Vagina (tissue), 2 donors: ENCODE measurements at regions not wholly inside any gene's neighbourhood (a gene's known extent, or its start where the extent isn't known, plus 50 kb on each side); places are given as distances from the start of the nearest gene placed in this dataset.

ENCODE experiments used
- DNase-seq, 2 donors: peaks; one replicate each; pipeline ENCODE4 v3.0.0-alpha.2; 2017; ENCODE audit errors: extremely low spot score in 2 of 2
- H3K27ac ChIP-seq: fragments of 200-600 bp; sonication (generic); one replicate; pipeline ENCODE4 v1.5.1; 2019
- H3K27me3 ChIP-seq: fragments of 200-600 bp; sonication (generic); one replicate; pipeline ENCODE4 v1.5.1; 2019
- H3K36me3 ChIP-seq, 2 donors: fragments of 200-600 bp; sonication (generic); one replicate each; pipeline ENCODE4 v1.5.1; 2017 to 2019
- H3K4me1 ChIP-seq: fragments of 200-600 bp; sonication (generic); one replicate; pipeline ENCODE4 v1.5.1; 2019
- H3K4me3 ChIP-seq, 2 donors: fragments of 200-600 bp; sonication (generic); 1 replicate in 1 of 2; 2 replicates in 1 of 2; pipeline ENCODE4 v1.5.1; 2016 to 2019
- H3K9me3 ChIP-seq: fragments of 200-600 bp; sonication (generic); one replicate; pipeline ENCODE4 v1.5.1; 2019
- POLR2A ChIP-seq, 2 donors: fragments of 450-650 bp; IDR thresholded peaks; one replicate each; pipeline ENCODE4 v1.6.1; 2017; ENCODE audit warnings: antibody characterized with exemption in 2 of 2, mild to moderate bottlenecking in 2 of 2, moderate library complexity in 2 of 2
- POLR2AphosphoS5 ChIP-seq, 2 donors: sonication (generic); formaldehyde crosslinking; IDR thresholded peaks; one replicate each; pipeline ENCODE4 v1.9.0; 2017; ENCODE audit warnings: antibody characterized with exemption in 2 of 2, mild to moderate bottlenecking in 2 of 2, low read depth in 1 of 2; ENCODE audit not compliant: insufficient read depth in 1 of 2
- intact Hi-C: fragments of 100-400 bp; cut with DNase I; formaldehyde crosslinking; loops from one replicate; pipeline ENCODE4 v1.15.1; 2023
- TF ChIP-seq, protein P1 (sequence below), 3 experiments: fragments of 450-650 bp in 2 of 3; fragments of 200-600 bp in 1 of 3; sonication (generic) in 1 of 3; IDR thresholded peaks; one replicate each; pipeline ENCODE4 v1.5.1; 2017 to 2019; ENCODE audit warnings: antibody characterized with exemption in 3 of 3, mild to moderate bottlenecking in 2 of 3, moderate library complexity in 2 of 3

DNA sequence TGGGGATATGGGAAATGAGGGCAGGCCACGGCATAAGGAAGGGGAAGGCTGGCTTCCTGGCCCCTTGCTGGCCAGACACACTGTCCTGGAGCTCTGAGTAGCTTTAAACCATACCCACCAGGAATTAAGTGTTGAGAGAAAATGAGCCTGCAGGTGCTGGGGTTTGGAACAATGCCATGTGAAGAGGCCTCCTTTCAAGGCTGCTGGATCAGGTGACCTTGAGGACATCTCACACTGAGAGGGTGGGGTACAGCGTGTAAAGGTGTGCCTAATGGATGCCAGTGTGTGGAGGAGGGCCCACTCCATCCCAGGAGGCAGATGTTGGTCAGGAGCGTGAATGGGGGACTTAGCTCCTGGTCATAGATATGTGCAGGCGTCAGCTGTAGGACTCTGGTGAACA lies 74.8 kb upstream of the MLN start:
- intact Hi-C loops, result no loop called here

DNA sequence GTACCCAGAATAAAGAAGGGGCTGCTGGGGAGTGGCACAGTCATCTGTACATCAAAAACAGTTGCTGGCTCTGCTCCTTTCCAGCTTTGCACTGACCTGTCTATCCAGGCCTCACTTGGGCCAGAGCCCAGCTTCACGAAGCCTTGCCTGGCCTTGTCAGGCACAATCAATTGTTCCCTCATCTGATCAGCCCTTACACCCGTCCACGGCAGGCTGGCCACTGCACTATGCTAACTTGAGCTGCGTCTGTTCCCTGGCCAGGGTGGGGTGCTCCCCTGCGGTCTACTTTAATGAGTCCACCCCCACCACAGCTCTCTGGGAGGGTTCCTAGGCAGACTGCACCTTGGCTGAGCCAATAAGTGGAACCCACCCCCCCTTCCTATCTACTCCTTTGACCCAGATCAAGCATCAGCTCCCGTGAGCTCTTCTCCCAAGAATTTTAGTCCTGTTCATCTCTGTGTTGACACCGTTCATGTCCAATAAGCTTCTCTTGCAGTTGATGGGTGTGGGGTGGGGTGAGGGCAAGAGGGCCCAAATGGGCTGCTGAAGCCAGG lies 74.3 kb upstream of the MLN start:
- Histone ChIP-seq H3K27ac (no peak overlapping the region), H3K4me3 (no peak overlapping the region), H3K36me3 (no peaks in the 10 kb centered on the region), H3K9me3 (no peaks in the 10 kb centered on the region), H3K4me1 (no peaks in the 10 kb centered on the region), H3K27me3 (no peaks in the 10 kb centered on the region)
- TF ChIP-seq POLR2A (IDR thresholded peaks at IDR 0.05) (no peak), POLR2AphosphoS5 (IDR thresholded peaks at IDR 0.05; ENCODE audit: insufficient read depth in 1 of 2, low read depth in 1 of 2) (no peak)
- TF ChIP-seq, protein P1, sequence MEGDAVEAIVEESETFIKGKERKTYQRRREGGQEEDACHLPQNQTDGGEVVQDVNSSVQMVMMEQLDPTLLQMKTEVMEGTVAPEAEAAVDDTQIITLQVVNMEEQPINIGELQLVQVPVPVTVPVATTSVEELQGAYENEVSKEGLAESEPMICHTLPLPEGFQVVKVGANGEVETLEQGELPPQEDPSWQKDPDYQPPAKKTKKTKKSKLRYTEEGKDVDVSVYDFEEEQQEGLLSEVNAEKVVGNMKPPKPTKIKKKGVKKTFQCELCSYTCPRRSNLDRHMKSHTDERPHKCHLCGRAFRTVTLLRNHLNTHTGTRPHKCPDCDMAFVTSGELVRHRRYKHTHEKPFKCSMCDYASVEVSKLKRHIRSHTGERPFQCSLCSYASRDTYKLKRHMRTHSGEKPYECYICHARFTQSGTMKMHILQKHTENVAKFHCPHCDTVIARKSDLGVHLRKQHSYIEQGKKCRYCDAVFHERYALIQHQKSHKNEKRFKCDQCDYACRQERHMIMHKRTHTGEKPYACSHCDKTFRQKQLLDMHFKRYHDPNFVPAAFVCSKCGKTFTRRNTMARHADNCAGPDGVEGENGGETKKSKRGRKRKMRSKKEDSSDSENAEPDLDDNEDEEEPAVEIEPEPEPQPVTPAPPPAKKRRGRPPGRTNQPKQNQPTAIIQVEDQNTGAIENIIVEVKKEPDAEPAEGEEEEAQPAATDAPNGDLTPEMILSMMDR (IDR thresholded peaks at IDR 0.05), result no peak
- no peak for DNase-seq
- intact Hi-C loops, result no loop called here

More for the DNA sequence above, 74.8 kb upstream of the MLN start:
- Histone ChIP-seq H3K36me3 (no peaks in the 10 kb centered on the region), H3K4me3 (no peak overlapping the region), H3K4me1 (no peaks in the 10 kb centered on the region), H3K27me3 (no peaks in the 10 kb centered on the region), H3K9me3 (no peaks in the 10 kb centered on the region), H3K27ac (no peak overlapping the region)
- no peak for DNase-seq
- TF ChIP-seq POLR2AphosphoS5 (IDR thresholded peaks at IDR 0.05; ENCODE audit: insufficient read depth in 1 of 2, low read depth in 1 of 2), result no peak
- TF ChIP-seq, protein P1 (IDR thresholded peaks at IDR 0.05), result no peak
- TF ChIP-seq POLR2A (IDR thresholded peaks at IDR 0.05), result no peak

DNA sequence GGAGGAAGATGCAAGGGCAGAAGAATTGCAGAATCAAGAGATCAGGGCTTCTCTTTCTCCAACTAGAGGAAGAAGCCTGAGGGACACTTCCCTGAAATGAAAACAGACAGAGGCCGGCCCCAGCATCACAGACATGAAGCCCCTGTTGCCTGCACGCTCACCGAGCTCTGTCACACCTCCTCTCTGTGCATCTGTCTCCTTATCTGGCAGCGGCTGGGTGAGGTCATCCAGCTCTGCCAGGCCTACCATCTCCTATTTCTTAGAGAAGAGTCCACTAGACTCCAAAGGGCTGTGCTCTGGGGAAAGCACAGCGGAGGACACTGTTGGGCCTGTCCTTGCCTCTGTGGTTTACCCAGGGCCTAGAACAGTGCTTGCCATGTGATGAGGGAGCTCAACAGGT lies 71.9 kb upstream of the MLN start:
- no peaks in the 10 kb centered on the region for H3K9me3 ChIP-seq
- TF ChIP-seq POLR2AphosphoS5 (IDR thresholded peaks at IDR 0.05; ENCODE audit: insufficient read depth in 1 of 2, low read depth in 1 of 2) (no peak), POLR2A (IDR thresholded peaks at IDR 0.05) (no peak)
- TF ChIP-seq, protein P1 (IDR thresholded peaks at IDR 0.05), result no peak
- no peak for DNase-seq
- no peaks in the 10 kb centered on the region for H3K36me3 ChIP-seq
- H3K27me3 ChIP-seq, result no peaks in the 10 kb centered on the region
- no peak overlapping the region for H3K4me3 ChIP-seq
- no peak overlapping the region for H3K27ac ChIP-seq
- intact Hi-C loops, result no loop called here
- H3K4me1 ChIP-seq, result no peaks in the 10 kb centered on the region

DNA sequence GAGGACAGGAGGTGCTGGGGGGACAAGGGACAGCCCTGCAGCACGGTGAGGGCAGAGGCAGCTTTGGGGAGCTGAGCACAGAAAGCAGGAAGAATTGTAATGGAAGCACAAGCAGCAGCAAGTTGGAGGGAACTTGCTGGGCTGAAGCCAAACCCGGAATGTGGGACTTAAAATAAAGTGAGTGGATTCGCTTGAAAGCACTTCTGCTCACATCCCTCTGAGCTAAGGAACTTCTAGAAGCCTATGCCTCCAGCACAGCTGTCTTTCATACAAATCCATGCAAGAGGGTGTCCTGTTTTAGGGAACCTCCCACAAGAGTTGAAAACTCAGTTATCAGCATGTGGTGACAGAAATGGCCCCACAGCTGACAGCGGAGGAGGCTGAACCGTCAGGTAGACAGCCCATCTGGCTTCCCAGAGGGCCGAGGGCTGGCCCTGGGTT lies 71.4 kb upstream of the MLN start:
- TF ChIP-seq POLR2A (IDR thresholded peaks at IDR 0.05) (no peak), POLR2AphosphoS5 (IDR thresholded peaks at IDR 0.05; ENCODE audit: insufficient read depth in 1 of 2, low read depth in 1 of 2) (no peak)
- TF ChIP-seq, protein P1 (IDR thresholded peaks at IDR 0.05), result no peak
- H3K27me3 ChIP-seq, result no peaks in the 10 kb centered on the region
- H3K4me3 ChIP-seq, result no peak overlapping the region
- intact Hi-C loops, result no loop called here
- DNase-seq, result no peak
- H3K4me1 ChIP-seq, result no peaks in the 10 kb centered on the region
- H3K9me3 ChIP-seq, result no peaks in the 10 kb centered on the region
- H3K27ac ChIP-seq, result no peak overlapping the region
- no peaks in the 10 kb centered on the region for H3K36me3 ChIP-seq

DNA sequence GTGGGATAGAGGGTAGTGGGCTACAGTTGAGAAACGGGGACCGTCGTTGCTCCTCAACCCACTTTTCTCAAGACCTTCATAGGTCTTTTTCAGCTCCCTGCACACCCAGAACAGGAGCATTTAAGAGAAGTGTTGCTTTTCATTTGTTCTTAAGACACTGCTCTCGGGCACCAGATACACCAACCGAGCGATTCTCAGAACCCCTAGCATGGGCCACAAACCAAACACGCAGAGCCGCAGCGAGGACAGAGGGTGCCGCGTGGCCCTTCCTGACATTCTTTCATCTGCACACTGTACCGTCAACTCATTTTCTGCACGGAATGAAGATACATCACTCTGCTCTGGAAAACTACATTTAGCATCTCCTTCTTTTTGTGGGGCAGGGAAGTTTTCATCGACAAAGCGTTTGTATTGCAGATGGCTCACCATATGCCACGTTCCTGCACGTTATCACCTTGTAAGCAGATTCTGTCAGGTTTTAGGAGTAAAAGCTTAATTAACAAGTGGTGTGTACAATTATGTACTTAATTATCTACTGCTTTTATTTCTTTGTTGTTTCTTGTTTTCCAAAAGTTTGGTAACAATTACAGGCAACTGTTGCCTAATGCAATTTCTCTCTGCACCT lies 70.4 kb upstream of the MLN start:
- Histone ChIP-seq H3K27me3 (no peaks in the 10 kb centered on the region), H3K4me3 (no peak overlapping the region), H3K36me3 (no peaks in the 10 kb centered on the region), H3K27ac (no peak overlapping the region), H3K4me1 (no peaks in the 10 kb centered on the region), H3K9me3 (no peaks in the 10 kb centered on the region)
- TF ChIP-seq POLR2AphosphoS5 (IDR thresholded peaks at IDR 0.05; ENCODE audit: insufficient read depth in 1 of 2, low read depth in 1 of 2), result no peak
- TF ChIP-seq, protein P1 (IDR thresholded peaks at IDR 0.05), result no peak
- no peak for TF ChIP-seq POLR2A (IDR thresholded peaks at IDR 0.05)
- intact Hi-C loops, result no loop called here
- no peak for DNase-seq
